PC-9 (cell line): ENCODE measurements at regions not wholly inside any gene's neighbourhood (a gene's known extent, or its start where the extent isn't known, plus 50 kb on each side); places are given as distances from the start of the nearest gene placed in this dataset.

Experiments
- CTCF ChIP-seq: fragments of 200-600 bp; sonication (generic); conservative IDR thresholded peaks from 2 replicates; pipeline ENCODE4 v1.6.1; 2017; ENCODE audit warnings: mixed run types, antibody characterized with exemption, mild to moderate bottlenecking, moderate library complexity
- EZH2 ChIP-seq: fragments of 200-600 bp; sonication (generic); IDR thresholded peaks from 2 replicates; pipeline ENCODE4 v1.8.0; 2017; ENCODE audit warnings: antibody characterized with exemption, low read depth

- TF ChIP-seq CTCF (no peak), EZH2 (no peak)
Observed at GRCh38 chr9:107650995-107651394, 161.4 kb upstream of the KLF4 start.
